Posterior vena cava (tissue), 2 donors: ENCODE measurements at regions not wholly inside any gene's neighbourhood (a gene's known extent, or its start where the extent isn't known, plus 50 kb on each side); places are given as distances from the start of the nearest gene placed in this dataset.

Source experiments
- DNase-seq: peaks from one replicate; pipeline ENCODE4 v3.0.0-alpha.2; 2020; ENCODE audit warnings: low spot score
- intact Hi-C, 2 donors: fragments of 100-400 bp; cut with DNase I; formaldehyde crosslinking; loops; one replicate each; pipeline versions ENCODE4 v1.14.1 to v1.14.2; 2022 to 2023
- donor health status: DM: yes; HTN: yes; CAD: no.
- donor health status: DM: yes; HTN: yes; CAD: no.

DNA sequence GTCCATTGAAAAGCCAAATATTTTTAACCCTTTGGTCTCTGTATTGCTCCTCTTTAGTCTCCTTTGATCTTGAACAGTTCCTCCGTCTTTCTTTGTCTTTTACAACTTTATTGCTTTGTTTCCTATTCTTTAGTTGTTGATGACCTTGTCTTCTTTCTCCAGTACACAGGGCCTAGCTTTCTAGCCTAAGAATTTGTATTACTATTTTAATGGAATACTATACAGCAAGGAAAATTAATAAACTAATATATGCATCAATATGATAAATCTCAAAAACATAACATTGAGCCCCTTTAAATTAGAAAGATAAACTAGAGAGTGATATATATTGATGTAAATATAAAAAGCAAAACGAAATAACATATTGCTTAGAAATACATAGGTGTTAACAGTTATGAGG is 88.7 kb downstream of the NR1D2 start:
- intact Hi-C loops, result no loop called here
- DNase-seq, result no peak

- DNase-seq, result no peak
- intact Hi-C loops, result no loop called here
Observed at GRCh38 chr3:24034464-24034863, 89.4 kb downstream of the NR1D2 start.

DNA sequence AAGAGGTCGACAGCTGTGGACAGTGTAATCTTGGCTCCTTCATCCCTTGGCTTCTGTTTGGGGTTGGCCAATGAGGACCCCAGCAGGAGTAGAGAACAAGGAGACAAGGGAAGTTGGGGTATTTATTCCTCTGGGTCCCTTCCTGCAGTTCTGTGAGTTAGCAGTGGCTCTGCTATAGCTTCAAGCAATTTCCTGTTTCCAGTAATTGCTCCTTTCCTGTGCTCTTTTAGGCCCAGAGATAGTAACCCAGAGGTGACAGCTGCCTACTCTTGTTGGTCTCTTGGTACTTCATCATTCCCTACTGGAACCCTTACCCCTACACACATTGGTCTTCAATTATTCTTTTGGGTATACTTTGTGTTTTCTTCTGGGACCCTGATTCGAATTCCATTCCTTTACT is 92.9 kb downstream of the NR1D2 start:
- no peak for DNase-seq
- intact Hi-C loops, result no loop called here

GRCh38 chr3:24040311-24040710 is 95.2 kb downstream of the NR1D2 start:
- intact Hi-C loops, result no loop called here
- DNase-seq, result no peak

DNA sequence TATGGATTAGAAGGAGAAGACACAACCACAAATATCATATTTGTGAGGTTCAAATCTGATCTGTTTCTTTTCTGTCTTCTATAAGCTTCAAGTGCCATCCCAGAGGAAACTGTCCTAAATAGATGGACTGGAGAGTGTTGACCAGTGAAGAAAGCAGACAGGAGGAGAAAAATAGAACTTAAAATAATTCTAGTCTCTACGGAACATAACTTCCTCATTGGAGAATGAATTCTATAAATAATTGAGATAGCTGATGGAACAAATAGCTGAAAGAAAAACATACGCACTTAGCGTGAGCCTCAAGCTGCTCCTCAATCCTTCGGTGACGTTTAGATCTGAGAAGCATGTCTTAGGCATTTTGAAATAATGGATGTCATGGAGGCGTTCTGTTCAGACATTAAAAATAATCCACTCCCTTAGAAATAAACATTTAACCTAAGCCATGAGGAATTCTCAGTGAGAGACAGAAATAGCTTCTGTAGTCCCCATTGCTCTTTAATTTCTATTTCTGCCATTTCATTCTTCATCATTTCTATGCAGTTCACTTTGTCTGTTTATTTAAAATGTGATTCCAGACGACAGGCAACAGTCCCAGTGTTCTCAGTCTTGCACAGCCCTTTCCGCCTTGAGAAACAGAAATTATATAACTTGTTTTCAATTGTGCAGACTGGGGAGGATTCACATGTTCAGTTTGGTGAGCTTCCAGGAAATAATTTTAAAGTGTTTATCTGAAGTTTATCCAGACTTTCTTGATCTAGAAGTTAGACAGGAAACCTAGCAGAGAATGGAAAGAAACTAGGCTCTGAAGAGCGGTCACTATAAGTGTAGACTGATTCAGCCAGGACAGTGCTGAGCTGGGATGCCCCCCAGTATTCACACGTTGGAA is 97.3 kb downstream of the NR1D2 start:
- no peak for DNase-seq
- intact Hi-C loops, result no loop called here

DNA sequence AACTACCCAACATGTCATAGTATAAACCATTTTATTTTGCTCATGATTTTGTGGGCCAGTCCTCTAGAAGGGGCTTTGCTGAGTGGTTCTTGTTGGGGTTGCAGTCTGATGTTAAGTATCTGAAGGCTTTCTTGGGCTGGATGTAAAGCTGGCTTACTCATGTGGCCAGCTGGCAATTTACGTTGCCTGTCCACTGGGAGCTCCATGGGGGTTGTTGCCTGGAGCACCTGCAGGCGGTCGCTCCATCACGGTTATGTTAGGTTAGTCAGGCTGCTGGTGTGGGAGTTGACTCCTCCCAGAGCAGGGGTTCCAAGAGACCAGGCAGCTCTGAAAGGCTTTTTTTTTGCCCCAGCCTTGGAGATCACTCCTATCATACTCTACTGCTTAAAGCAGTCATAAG is 98.1 kb downstream of the NR1D2 start:
- intact Hi-C loops, result no loop called here
- no peak for DNase-seq

GRCh38 chr3:24043985-24044384 is 98.9 kb downstream of the NR1D2 start:
- intact Hi-C loops, result no loop called here
- DNase-seq, result no peak

DNA sequence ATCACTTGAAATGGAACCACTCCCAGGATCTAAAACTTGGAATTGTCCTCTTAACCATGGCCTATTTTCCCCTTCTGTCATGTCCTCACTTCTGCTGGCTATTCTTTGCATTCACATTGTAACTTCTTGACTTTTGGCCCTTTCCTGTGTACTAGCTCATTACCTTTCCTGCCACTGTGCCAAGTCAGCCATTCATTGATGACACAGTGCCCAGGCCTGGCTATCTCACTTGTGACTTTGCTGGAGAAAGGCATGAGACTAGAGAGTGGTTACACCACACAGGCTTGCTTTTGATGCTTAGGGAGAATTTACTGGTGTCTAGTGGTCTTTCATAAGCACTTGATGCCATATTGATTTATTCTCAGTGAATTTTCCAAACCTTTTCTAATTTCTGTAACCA is 101.1 kb downstream of the NR1D2 start:
- no peak for DNase-seq
- intact Hi-C loops, result no loop called here

DNA sequence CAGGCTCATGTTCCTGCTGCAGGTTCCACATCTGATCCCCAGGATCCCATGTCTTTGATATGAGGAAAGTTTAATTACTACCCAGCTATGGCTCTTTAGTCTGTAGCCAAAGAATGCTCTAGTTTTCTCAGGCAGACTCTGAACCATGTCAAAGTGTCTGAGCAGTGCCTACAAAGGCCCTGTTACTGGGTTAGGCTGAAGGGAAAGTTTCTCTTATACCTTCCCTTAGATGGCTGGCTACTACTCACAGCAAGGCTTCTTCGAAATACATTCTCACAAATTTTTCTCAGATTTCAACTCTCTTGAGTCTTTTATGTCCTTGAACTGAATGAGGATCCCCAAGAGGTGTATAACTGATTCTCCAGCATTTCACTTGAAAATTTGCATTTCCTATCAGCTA is 102.4 kb downstream of the NR1D2 start:
- DNase-seq, result no peak
- intact Hi-C loops, result no loop called here

DNA sequence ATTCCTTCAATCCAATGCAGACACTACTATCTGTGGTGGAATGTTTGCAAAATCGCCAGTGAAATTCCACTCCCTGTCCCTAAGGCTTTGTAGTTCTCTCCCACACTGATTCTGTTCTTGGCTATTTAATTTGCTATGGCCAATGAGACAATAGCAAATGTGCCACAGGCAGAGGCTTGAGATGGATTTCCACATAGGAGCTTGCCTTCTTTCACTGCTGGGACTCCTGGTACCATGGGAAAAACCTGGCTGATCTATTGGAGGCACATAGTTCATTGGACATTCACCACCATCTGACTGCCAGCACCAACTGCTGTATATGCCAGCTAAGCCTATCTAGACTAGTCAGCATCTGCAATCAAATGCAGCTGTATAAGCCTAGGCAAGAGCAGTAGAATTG is 103.8 kb downstream of the NR1D2 start:
- intact Hi-C loops, result no loop called here
- DNase-seq, result no peak

GRCh38 chr3:24052446-24052845 is 107.4 kb downstream of the NR1D2 start:
- DNase-seq, result no peak
- intact Hi-C loops, result loop anchor here in 1 of 2 donors (10.0 kb wide), 1 partner anchor 408 kb away; no protein-coding TSS in a partner anchor

GRCh38 chr3:24058940-24059705 is 114.0 kb downstream of the NR1D2 start:
- intact Hi-C loops, result loop anchor here in 1 of 2 donors (10.0 kb wide), 1 partner anchor 414 kb away; no protein-coding TSS in a partner anchor
- no peak for DNase-seq

DNA sequence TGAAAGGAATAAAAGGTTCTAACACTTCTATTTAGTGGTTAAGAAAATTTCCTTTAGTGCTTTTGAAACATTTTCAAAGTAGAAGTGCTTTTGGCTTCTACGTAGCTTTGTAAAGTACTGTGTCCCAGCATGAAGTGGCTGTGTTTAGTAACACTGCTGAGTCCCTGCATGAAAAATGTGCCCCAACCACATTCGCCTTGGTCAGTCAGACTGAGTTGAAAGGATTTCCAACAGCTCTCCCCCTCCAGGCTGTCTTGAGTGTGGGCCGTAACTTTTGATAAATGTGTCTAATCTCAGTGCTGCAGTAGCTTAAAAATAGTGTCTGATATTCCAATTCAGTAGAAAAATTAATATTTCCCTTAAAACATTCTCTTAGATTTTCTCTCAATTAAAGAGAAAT is 115.0 kb downstream of the NR1D2 start:
- no peak for DNase-seq
- intact Hi-C loops, result no loop called here

DNA sequence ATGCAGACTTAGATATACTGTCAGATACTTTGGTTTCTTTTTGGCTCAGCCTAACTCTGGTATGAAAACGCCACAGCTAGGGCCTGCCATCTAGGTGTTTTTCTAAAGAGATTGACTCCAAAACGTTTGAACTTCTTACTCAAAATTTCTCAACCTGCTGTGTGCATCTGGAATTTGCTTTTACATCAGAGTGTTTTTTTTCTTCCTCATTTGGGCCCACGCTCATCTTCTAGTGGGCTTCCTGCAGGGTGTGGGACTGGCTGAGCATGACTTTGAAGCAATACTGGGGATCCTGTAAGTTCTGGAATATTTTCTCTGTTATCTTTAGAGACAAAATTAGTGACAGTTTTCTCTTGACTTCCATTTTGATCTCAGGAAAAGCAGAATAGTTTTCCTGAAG is 117.8 kb downstream of the NR1D2 start:
- intact Hi-C loops, result no loop called here

More for the DNA sequence above, 117.8 kb downstream of the NR1D2 start:
- no peak for DNase-seq
